A673 (cell line): ENCODE measurements at regions not wholly inside any gene's neighbourhood (a gene's known extent, or its start where the extent isn't known, plus 50 kb on each side); places are given as distances from the start of the nearest gene placed in this dataset.

Experiments
- CTCF ChIP-seq: fragments of 300-800, 200-600 bp; sonication (generic); conservative IDR thresholded peaks from 2 replicates; pipeline ENCODE4 v1.5.1; 2017; ENCODE audit warnings: low read depth, mild to moderate bottlenecking, antibody characterized with exemption, low read length, moderate library complexity, mixed read lengths
- EZH2 ChIP-seq: fragments of 200-600 bp; sonication (generic); IDR thresholded peaks from 2 replicates; pipeline ENCODE4 v1.6.1; 2017; ENCODE audit warnings: borderline replicate concordance, low read depth, mild to moderate bottlenecking, mixed read lengths, antibody characterized with exemption, low read length; ENCODE audit not compliant: poor library complexity, severe bottlenecking

GRCh38 chr10:129027906-129028305, 439.1 kb upstream of the MGMT start:
- TF ChIP-seq CTCF = no peak
- no peak for TF ChIP-seq EZH2
